GM12873 (cell line): ENCODE measurements at regions not wholly inside any gene's neighbourhood (a gene's known extent, or its start where the extent isn't known, plus 50 kb on each side); places are given as distances from the start of the nearest gene placed in this dataset.

ENCODE experiments used
- TF ChIP-seq, protein P1 (sequence below): IDR thresholded peaks from 2 replicates; pipeline ENCODE4 v1.5.1; 2012; ENCODE audit warnings: low read depth, mild to moderate bottlenecking, moderate library complexity, low read length, control low read depth; ENCODE audit not compliant: insufficient read depth; ENCODE audit errors: missing control alignments

DNA sequence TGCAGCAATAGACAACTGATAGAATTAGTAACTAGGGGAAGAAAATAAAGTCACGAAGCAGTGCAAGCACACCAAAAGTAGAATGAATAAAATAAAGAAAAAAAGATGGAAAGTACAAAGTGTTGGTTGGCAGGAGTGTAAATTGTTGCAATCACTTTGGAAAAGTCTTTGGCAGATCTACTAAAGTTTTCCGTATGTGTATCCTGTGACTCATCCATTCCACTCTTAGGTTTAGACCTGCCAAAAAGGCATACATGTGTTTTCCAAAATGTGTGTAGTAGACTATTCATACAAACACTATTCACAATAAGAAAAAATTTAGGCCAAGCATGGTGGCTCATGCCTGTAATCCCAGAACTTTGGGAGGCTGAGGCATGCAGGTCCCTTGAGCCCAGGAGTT is 282.1 kb upstream of the FSIP2 start:
- TF ChIP-seq, protein P1, sequence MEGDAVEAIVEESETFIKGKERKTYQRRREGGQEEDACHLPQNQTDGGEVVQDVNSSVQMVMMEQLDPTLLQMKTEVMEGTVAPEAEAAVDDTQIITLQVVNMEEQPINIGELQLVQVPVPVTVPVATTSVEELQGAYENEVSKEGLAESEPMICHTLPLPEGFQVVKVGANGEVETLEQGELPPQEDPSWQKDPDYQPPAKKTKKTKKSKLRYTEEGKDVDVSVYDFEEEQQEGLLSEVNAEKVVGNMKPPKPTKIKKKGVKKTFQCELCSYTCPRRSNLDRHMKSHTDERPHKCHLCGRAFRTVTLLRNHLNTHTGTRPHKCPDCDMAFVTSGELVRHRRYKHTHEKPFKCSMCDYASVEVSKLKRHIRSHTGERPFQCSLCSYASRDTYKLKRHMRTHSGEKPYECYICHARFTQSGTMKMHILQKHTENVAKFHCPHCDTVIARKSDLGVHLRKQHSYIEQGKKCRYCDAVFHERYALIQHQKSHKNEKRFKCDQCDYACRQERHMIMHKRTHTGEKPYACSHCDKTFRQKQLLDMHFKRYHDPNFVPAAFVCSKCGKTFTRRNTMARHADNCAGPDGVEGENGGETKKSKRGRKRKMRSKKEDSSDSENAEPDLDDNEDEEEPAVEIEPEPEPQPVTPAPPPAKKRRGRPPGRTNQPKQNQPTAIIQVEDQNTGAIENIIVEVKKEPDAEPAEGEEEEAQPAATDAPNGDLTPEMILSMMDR, result no peak

DNA sequence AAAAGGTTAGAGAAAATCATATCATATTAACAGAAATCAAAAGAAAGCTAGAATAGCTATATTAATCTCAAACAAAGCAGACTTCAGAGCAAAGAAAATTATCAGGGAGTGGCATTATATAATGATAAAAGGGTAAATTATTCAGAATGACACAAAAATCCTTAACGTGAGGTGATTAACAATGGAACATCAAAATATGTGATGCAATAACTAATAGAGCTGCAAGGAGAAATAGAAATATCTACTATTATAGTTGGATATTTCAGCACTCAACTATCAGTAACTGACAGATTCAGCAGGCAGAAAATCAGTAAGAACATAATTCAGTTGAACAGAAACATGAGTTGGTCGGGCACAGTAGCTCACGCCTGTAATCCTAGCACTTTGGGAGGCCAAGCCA is 275.1 kb upstream of the FSIP2 start:
- TF ChIP-seq, protein P1, result no peak

DNA sequence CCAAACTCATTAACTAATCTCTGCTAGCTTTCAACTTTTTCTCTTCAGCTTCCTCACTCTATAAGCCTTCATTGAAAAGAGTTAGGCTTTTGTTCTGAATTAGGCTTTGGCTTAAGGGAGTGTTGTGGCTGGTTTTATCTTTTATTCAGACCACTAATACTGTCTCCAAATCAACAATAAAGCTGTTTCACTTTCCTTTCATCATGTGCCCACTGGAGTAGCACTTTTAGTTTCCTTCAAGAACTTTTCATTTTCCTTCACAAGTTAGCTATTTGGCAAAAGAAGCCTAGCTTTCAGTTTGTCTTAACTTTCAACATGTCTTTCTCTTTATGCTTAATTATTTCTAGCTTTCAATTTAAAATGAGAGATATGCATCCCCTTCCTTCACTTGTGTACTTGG is 271.7 kb upstream of the FSIP2 start:
- TF ChIP-seq, protein P1, result no peak

GRCh38 chr2:185471441-185471840 is 267.2 kb upstream of the FSIP2 start:
- TF ChIP-seq, protein P1, result no peak

DNA sequence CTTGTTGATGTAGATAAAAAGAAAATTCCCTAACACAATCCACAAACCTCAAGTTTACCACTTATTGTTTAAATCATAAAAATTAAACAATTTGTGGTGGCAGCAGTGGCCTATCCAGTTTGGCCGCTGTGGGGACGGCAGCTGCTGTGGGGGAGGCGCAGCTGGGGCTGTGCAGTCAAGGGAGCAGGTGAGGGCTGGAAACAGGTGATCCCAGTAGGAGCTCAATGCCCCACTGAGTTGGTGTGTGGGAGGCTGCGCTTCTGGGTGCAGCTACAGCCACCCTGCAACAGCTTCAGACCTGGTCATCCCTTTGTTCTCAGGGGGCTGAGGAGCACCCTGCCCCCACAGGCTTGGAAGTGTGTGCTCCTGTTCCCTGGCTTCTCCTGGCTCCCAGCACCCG is 266.0 kb upstream of the FSIP2 start:
- TF ChIP-seq, protein P1, result no peak

DNA sequence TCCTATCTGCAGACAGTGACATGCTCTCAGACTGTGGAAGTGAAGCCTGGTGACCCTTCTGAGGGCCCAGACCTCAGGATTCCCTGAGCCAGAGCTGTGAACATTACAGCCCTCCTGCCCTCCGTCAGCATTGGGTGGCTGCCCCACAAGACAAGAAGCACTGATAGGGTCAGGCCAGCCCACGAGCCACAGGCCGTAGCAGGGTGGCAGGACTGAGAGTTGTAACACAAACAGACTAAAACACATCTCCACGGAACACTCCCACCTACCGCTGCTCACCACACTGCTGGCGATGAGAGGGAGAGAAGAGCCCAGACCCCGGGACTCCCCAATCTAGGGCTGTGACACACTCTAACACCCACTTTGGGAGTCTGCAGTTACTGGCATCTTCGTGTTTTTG is 264.8 kb upstream of the FSIP2 start:
- TF ChIP-seq, protein P1, result no peak

DNA sequence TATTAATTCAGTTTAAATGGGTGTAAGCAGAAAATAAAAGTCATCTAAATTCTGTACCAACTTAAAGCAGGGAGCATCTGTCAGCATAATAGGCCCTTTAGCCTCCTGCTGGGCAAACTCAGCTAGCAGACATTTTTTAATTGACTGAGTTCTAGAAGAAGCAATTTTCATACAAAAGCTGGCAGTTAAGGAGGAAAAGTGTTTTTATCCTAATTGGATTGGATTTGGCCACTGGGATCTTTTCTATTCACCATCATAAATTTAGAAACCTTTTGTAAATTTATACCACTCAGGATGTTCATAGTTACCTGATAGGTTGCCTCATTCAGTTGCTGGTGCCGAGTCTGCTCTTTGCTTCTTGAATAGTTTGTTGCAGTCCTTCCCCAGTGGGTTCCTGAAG is 262.7 kb upstream of the FSIP2 start:
- TF ChIP-seq, protein P1, result no peak

DNA sequence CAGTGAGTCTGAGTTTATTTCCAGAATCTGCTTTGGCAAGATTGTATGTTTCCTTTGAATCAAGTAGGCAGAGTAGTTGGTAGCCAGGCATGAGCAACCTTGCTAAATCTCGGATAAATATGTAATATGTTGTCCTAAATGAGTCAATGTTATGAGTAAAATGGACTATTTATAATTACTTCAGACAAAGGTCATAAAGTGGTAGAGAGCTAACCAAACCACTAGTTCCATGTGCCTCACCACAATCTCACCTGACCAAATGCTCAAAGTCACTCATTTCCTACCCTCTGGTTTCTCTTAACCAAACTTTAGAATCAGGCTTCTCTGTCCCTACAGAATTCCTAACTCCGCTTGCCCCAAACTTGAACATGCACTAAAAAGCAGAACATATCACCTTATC is 261.2 kb upstream of the FSIP2 start:
- TF ChIP-seq, protein P1, result no peak
